Activated CD4-positive, alpha-beta memory T cell treated with anti-CD3 and anti-CD28 coated beads for 36 hours (primary cell): ENCODE measurements at regions not wholly inside any gene's neighbourhood (a gene's known extent, or its start where the extent isn't known, plus 50 kb on each side); places are given as distances from the start of the nearest gene placed in this dataset.
"Not testable (repeated sequence)": the region's sequence is repeated elsewhere in the genome, so short reads cannot be mapped to it uniquely, and the experiment has no call there.

Experiments
- CTCF ChIA-PET: fragments of 350-600 bp; sonication (Branson Sonifier 250); formaldehyde crosslinking; loops from one replicate; lab custom pipeline; 2021; ENCODE audit warnings: antibody characterized with exemption, inconsistent platforms; lab: Charles Lee
- POLR2A ChIA-PET: fragments of 350-600 bp; sonication (Branson Sonifier 250); formaldehyde crosslinking; loops from one replicate; lab custom pipeline; 2021; ENCODE audit warnings: antibody characterized with exemption; lab: Charles Lee
- DNase-seq: peaks from one replicate; pipeline ENCODE4 v3.0.0-alpha.2; 2020
- H3K27ac Mint-ChIP-seq: one replicate; pipeline ENCODE4 v1.8.0; 2021; ENCODE audit warnings: mixed read lengths
- H3K27me3 Mint-ChIP-seq: one replicate; pipeline ENCODE4 v1.8.0; 2021; ENCODE audit warnings: mixed read lengths
- H3K36me3 Mint-ChIP-seq: one replicate; pipeline ENCODE4 v1.8.0; 2021; ENCODE audit warnings: mixed read lengths
- H3K4me1 Mint-ChIP-seq: one replicate; pipeline ENCODE4 v1.8.0; 2021; ENCODE audit warnings: low read depth, mixed read lengths
- H3K4me3 Mint-ChIP-seq: one replicate; pipeline ENCODE4 v1.8.0; 2021; ENCODE audit warnings: mild to moderate bottlenecking, mixed read lengths
- H3K9me3 Mint-ChIP-seq: one replicate; pipeline ENCODE4 v1.8.0; 2021; ENCODE audit warnings: mixed read lengths
- intact Hi-C: fragments of 100-400 bp; cut with micrococcal nuclease; formaldehyde crosslinking; loops from one replicate; pipeline ENCODE4 v1.15.1; 2023

DNA sequence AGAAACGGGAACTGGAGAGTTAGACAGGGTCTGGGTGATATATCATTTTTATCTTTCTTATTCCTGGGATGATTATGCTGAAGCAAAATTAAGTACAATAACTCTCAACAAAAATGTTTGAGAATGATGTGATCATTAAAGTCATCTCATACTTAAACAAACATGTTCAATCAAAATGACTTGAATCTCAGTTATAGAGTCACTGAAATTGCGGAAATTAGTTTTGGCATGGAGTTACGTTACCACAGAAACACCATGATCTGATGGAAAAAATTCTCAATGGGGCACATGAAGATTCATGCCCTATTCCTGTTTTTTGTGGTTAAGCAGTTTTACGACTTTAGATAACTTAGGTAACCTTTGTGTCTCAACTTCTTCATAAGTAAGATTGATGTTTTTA lies 757.7 kb downstream of the EPHA4 start:
- CTCF ChIA-PET = no interaction called here
- intact Hi-C loops = no loop called here
- Mint-ChIP-seq H3K27me3 (peaks cover 3% of the 10 kb centered on the region), H3K36me3 (no peaks in the 10 kb centered on the region), H3K27ac (no peak overlapping the region), H3K4me1 (no peaks in the 10 kb centered on the region), H3K4me3 (no peak overlapping the region), H3K9me3 (no peaks in the 10 kb centered on the region)
- POLR2A ChIA-PET = no interaction called here
- DNase-seq = no peak

DNA sequence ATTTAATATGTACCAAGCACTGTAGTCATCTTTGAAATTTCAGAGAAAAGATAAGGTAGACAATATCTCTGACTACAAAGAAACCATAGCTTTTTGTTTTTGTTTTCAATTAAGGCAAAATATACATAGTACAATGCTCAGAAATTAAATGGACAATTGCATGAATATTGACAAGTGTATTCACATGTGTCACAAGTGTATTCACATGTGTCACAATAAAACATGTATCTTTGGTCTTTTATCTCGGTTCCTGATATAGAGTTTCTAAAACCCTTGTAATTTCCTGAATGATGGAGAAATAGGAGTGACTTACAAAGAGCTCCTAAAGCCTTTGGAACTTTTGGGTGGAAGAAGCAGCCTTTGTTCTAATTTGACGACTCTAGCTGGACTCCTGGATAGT lies 756.4 kb downstream of the EPHA4 start:
- no peaks in the 10 kb centered on the region for H3K4me1 Mint-ChIP-seq
- POLR2A ChIA-PET = no interaction called here
- no peak for DNase-seq
- no peak overlapping the region for H3K4me3 Mint-ChIP-seq
- no peak overlapping the region for H3K27ac Mint-ChIP-seq
- CTCF ChIA-PET = no interaction called here
- no peaks in the 10 kb centered on the region for H3K36me3 Mint-ChIP-seq
- peaks cover 5% of the 10 kb centered on the region for H3K27me3 Mint-ChIP-seq
- intact Hi-C loops = no loop called here
- H3K9me3 Mint-ChIP-seq = no peaks in the 10 kb centered on the region

DNA sequence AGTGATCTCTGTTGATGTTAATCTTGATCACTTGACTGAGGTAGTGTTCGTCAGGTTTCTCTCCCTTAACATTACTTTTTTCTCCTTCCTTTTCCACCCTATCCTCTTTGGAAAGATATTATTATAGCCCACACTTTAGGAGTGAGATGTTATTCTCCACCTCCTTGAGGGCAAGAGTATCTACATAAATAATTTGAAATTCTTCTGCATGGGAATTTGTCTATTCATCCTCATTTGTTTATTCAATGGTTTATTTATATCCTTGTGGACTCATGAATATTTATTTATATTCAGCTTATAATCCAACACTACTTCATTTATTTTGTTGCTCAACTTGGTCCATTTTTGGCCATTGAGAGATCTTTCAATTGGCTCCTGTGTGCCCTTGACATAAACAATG lies 750.4 kb downstream of the EPHA4 start:
- peaks cover 5% of the 10 kb centered on the region for H3K27me3 Mint-ChIP-seq
- ChIA-PET POLR2A (no interaction called here), CTCF (no interaction called here)
- H3K4me1 Mint-ChIP-seq = no peaks in the 10 kb centered on the region
- H3K27ac Mint-ChIP-seq = no peak overlapping the region
- intact Hi-C loops = no loop called here
- no peak overlapping the region for H3K4me3 Mint-ChIP-seq
- DNase-seq = no peak
- H3K9me3 Mint-ChIP-seq = no peaks in the 10 kb centered on the region
- no peaks in the 10 kb centered on the region for H3K36me3 Mint-ChIP-seq

DNA sequence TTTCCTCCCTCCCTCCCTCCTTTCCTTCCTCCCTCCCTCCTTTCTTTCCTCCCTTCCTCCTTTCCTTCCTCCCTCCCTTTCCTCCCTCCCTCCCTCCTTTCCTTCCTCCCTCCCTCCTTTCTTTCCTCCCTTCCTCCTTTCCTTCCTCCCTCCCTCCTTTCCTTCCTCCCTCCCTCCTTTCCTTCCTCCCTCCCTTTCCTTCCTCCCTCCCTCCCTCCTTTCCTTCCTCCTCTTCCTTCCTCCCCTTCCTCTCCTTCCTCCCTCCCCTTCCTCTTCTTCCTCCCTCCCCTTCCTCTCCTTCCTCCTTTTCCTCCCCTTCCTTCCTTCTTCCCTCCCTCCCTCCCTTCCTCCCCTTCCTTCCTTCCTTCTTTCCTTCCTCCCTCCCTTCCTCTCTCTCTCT lies 748.5 kb downstream of the EPHA4 start:
- H3K4me3 Mint-ChIP-seq, CTCF ChIA-PET, H3K4me1 Mint-ChIP-seq, DNase-seq, POLR2A ChIA-PET, H3K27ac Mint-ChIP-seq, H3K9me3 Mint-ChIP-seq, intact Hi-C loops, H3K27me3 Mint-ChIP-seq, H3K36me3 Mint-ChIP-seq: not testable (repeated sequence)

DNA sequence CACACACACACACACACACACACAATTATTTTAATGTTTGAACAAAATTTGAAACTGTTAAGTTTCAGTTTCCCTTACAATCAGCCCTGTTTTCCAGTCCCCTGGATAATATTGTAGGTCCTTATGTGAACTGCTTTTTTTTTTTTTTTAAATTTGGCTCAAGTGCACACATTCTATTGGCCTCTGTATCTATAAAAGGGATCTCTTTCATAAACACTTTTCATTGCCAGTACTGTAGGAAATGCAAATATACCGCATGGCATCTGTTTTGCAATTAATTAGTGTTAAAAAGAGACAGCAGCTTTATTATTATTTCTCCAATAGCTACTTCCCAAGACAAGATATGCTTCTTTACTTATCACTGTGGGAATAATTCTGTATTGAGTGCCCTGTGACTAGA lies 738.7 kb downstream of the EPHA4 start:
- DNase-seq = no peak
- H3K27ac Mint-ChIP-seq = no peak overlapping the region
- no peaks in the 10 kb centered on the region for H3K4me1 Mint-ChIP-seq
- ChIA-PET CTCF (no interaction called here), POLR2A (no interaction called here)
- no peaks in the 10 kb centered on the region for H3K36me3 Mint-ChIP-seq
- intact Hi-C loops = no loop called here
- no peaks in the 10 kb centered on the region for H3K9me3 Mint-ChIP-seq
- no peaks in the 10 kb centered on the region for H3K27me3 Mint-ChIP-seq
- H3K4me3 Mint-ChIP-seq = no peak overlapping the region

DNA sequence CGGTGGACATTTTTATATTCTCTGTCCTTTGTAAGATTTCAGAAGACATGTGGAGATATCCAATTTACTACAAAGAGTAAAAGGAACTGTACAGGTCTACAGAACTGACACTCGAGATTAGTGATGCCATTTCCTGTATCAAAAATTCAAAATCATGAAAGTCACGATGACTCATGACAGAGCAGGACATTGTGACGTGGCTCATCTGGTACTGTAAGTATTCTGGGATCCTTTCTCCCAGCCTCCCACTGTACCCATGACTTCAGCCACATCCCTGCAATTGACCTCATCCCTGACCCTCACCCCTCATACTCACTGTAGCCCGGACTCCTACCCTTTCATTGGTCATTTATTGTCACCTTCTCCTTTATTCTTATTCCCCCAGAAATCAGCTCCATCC lies 736.5 kb downstream of the EPHA4 start:
- Mint-ChIP-seq H3K4me3 (no peak overlapping the region), H3K27ac (no peak overlapping the region), H3K4me1 (no peaks in the 10 kb centered on the region), H3K9me3 (no peaks in the 10 kb centered on the region), H3K27me3 (peaks cover 2% of the 10 kb centered on the region), H3K36me3 (no peaks in the 10 kb centered on the region)
- ChIA-PET CTCF (no interaction called here), POLR2A (no interaction called here)
- no peak for DNase-seq
- intact Hi-C loops = no loop called here

DNA sequence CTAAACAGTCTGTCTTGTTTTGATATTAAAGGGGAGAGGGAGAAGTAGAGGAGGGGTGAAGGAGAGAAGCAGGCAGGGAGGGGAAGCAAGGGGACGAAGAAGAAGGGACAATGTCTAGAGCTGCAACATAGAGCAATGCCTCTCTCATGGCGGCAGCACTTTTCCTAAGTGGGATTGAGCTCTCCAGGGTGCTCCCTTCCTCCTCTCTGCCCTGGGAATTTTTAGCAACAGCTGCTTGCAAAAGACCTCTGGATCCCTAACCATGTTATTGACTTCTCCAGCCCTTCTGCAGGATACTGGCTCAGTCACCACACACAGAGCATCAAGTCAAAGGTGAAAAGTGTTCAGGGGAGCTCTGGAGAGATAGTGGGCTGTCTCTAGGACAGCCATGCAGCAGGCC lies 734.9 kb downstream of the EPHA4 start:
- no peaks in the 10 kb centered on the region for H3K36me3 Mint-ChIP-seq
- ChIA-PET POLR2A (no interaction called here), CTCF (no interaction called here)
- H3K27ac Mint-ChIP-seq = no peak overlapping the region
- DNase-seq = no peak
- H3K4me1 Mint-ChIP-seq = no peaks in the 10 kb centered on the region
- H3K9me3 Mint-ChIP-seq = no peaks in the 10 kb centered on the region
- intact Hi-C loops = no loop called here
- no peak overlapping the region for H3K4me3 Mint-ChIP-seq
- peaks cover 2% of the 10 kb centered on the region for H3K27me3 Mint-ChIP-seq

DNA sequence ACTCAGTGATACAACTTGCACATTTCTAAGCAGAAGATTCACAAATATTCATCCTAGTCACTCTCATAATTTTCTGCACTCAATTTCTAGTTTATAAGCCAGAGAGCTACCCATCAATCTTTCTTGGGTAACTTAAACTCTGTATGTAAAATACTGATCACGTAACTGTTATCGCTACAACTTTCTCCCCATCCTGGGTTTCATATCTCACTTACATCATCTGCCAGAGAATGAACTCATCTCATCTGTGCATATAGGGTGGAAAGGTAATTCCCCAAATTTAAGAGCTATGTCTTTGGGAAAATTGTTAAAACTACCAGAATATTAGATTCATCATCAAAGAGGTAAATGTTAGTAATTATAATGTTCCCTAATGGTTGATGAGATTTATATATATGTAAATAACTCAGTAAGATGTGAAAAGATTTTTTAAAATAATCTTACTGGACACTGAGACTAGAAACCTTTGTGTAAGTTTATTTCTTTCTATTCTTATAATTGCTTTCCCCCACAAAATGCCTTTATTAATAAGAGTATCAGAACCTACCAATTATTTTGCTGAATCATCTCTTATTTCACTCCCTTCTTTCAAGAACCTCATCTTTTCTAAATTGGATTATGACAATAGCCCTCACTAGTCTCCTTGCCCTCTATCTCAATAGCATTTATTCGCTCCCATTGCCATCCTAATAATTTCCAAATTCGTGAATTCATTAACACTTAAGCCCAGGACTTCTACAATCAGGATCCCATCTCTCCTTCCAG lies 729.0 kb downstream of the EPHA4 start:
- intact Hi-C loops = no loop called here
- H3K4me1 Mint-ChIP-seq = no peaks in the 10 kb centered on the region
- POLR2A ChIA-PET = no interaction called here
- CTCF ChIA-PET = no interaction called here
- H3K4me3 Mint-ChIP-seq = no peak overlapping the region
- no peak for DNase-seq
- no peaks in the 10 kb centered on the region for H3K9me3 Mint-ChIP-seq
- H3K27me3 Mint-ChIP-seq = peaks cover 15% of the 10 kb centered on the region
- no peaks in the 10 kb centered on the region for H3K36me3 Mint-ChIP-seq
- H3K27ac Mint-ChIP-seq = no peak overlapping the region

DNA sequence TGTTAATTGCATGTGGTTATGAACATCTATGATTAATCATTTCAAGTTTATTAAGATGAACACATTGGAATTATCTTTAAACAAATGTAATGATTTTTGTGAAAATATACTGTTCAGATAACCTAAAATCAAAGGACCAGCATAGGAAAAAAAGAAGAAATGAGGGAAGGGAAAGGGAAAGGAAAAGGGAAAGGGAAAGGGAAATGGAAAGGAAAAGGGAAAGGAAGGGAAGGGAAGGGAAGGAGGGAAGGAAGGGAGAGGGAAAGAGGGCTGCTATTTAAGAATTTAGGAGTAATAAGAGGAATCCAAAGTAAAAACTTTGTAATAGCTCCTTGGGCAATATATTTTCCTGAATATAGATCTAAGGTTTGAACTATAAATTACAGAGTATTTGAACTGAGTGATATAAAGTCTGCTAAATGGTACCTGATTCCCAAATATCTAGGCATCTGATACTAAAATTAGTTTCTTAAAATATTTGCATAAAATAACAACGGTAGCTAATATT lies 726.3 kb downstream of the EPHA4 start:
- no peaks in the 10 kb centered on the region for H3K36me3 Mint-ChIP-seq
- DNase-seq = no peak
- no peak overlapping the region for H3K27ac Mint-ChIP-seq
- ChIA-PET CTCF (no interaction called here), POLR2A (no interaction called here)
- peaks cover 4% of the 10 kb centered on the region for H3K9me3 Mint-ChIP-seq
- intact Hi-C loops = no loop called here
- H3K4me3 Mint-ChIP-seq = no peak overlapping the region
- no peaks in the 10 kb centered on the region for H3K4me1 Mint-ChIP-seq
- peaks cover 14% of the 10 kb centered on the region for H3K27me3 Mint-ChIP-seq

DNA sequence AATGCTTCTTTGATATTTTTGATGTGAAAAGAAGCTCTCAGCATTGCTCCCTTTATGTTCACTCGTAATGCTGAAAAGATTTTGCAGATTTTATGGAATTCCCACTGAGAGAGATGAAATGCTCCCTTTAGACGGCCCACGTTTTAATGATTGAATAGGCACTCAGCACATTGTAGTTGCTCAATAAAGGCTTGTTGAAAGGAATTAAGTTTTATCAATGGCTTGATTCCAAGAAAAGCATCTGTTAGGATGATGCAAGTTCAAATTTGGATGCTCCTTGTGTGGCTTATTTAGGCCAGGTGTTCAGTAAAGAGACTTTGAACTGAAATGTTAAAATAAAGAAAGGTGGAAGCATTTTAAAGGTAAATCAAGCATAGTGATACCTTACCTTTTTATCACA lies 725.1 kb downstream of the EPHA4 start:
- Mint-ChIP-seq H3K36me3 (no peaks in the 10 kb centered on the region), H3K27me3 (peaks cover 14% of the 10 kb centered on the region), H3K4me3 (no peak overlapping the region), H3K9me3 (peaks cover 4% of the 10 kb centered on the region), H3K27ac (no peak overlapping the region), H3K4me1 (no peaks in the 10 kb centered on the region)
- ChIA-PET POLR2A (no interaction called here), CTCF (no interaction called here)
- no peak for DNase-seq
- intact Hi-C loops = no loop called here

DNA sequence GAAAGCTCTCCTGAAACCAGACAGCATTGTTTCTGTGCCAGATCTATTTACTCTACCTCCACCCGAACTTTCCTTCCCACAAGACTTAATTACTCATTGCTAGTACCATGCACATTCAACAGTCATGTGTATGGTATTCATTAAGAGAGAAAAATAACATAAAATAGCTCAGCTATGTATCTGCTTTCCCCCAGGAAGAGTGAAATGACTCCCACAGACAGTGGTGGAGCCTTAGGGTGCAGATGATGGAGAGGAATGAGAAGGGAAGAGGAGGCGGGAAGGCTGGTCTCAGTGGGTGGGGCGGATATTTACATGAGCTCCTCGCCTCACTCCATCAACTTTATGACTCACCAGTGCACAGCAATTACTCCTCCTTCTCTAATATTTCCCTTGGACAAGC lies 724.5 kb downstream of the EPHA4 start:
- CTCF ChIA-PET = no interaction called here
- H3K36me3 Mint-ChIP-seq = no peaks in the 10 kb centered on the region

DNA sequence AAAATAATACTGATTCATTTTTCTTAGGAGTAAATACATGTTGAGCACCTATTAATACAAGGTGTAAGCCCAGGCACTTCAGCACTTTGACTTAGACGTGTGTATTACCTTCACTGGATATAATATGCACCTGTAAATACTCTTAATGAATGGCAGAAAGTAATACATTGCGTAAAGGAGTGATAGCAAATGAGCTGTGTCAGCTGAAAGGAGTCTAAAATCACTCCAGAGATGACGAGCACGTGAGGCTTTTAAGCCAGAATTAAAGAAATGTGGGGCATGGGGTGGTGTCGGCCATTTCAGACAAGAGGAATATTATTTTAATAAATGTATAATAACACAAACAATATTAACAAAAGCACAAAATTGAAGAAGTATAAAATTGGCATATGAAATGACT lies 722.7 kb downstream of the EPHA4 start:
- DNase-seq = no peak
- Mint-ChIP-seq H3K4me3 (no peak overlapping the region), H3K9me3 (peaks cover 4% of the 10 kb centered on the region), H3K4me1 (no peaks in the 10 kb centered on the region), H3K36me3 (no peaks in the 10 kb centered on the region), H3K27ac (no peak overlapping the region), H3K27me3 (peaks cover 4% of the 10 kb centered on the region)
- POLR2A ChIA-PET = no interaction called here
- intact Hi-C loops = no loop called here
- CTCF ChIA-PET = no interaction called here

More for the DNA sequence above, 724.5 kb downstream of the EPHA4 start:
- Mint-ChIP-seq H3K4me1 (no peaks in the 10 kb centered on the region), H3K27ac (no peak overlapping the region), H3K9me3 (peaks cover 4% of the 10 kb centered on the region), H3K4me3 (no peak overlapping the region), H3K27me3 (peaks cover 13% of the 10 kb centered on the region)
- intact Hi-C loops = no loop called here
- DNase-seq = no peak
- POLR2A ChIA-PET = no interaction called here

DNA sequence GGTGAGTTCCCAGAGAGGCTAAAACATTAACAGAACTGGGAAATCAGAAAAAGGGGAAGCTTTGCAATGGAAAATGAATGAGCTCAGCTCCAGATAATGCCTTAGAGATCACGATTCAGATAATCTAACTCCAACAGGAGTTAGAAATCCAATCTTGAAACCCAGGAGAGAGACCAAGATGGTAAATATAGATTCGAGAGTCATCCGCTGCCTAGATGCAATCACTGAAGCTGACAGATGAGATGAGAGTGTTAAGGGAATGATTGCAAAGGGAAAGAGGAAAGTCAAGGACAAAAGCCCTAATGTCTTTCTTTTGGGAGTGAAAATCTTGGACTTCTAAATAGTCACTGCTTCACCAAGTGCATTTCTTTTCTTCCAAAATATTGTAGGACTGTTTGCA lies 722.0 kb downstream of the EPHA4 start:
- intact Hi-C loops = no loop called here
- Mint-ChIP-seq H3K36me3 (no peaks in the 10 kb centered on the region), H3K4me3 (no peak overlapping the region), H3K27ac (no peak overlapping the region), H3K27me3 (peaks cover 4% of the 10 kb centered on the region), H3K9me3 (peaks cover 4% of the 10 kb centered on the region), H3K4me1 (no peaks in the 10 kb centered on the region)
- DNase-seq = no peak
- ChIA-PET POLR2A (no interaction called here), CTCF (no interaction called here)
